GM19023 (cell line): ENCODE measurements at regions not wholly inside any gene's neighbourhood (a gene's known extent, or its start where the extent isn't known, plus 50 kb on each side); places are given as distances from the start of the nearest gene placed in this dataset.

ENCODE experiments used
- ATAC-seq: cut with Tn5 transposase; IDR thresholded peaks from one replicate; pipeline ENCODE4 v1.9.1; 2021; ENCODE audit warnings: mild to moderate bottlenecking, moderate library complexity; ENCODE audit not compliant: unreplicated experiment

- ATAC-seq, result no peak
Observed at GRCh38 chr2:65662654-65663432, 230.4 kb upstream of the SPRED2 start.

GRCh38 chr2:65661980-65662653 is 229.7 kb upstream of the SPRED2 start:
- no peak for ATAC-seq

DNA sequence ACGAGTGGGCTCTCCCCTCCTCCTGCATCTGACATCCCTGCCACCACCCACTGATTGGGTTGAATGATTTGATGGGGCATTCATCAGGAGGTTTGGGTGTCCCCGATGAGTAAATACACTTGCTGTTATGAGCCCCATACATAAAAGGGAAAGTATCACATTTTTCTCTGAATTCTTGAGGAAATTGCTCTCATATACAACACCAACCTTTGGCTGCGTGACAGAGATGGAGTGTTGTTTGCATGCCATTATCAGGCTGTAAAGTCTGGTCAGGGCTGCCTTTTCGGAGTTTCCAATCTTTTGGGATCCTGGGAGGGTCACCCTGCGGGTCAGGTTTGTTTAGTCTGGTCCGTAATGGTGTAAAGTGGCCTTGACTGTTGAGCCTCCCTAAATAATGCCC is 227.9 kb upstream of the SPRED2 start:
- no peak for ATAC-seq

GRCh38 chr2:65658881-65659280 is 226.5 kb upstream of the SPRED2 start:
- ATAC-seq, result no peak

GRCh38 chr2:65658266-65658665 is 225.9 kb upstream of the SPRED2 start:
- no peak for ATAC-seq

DNA sequence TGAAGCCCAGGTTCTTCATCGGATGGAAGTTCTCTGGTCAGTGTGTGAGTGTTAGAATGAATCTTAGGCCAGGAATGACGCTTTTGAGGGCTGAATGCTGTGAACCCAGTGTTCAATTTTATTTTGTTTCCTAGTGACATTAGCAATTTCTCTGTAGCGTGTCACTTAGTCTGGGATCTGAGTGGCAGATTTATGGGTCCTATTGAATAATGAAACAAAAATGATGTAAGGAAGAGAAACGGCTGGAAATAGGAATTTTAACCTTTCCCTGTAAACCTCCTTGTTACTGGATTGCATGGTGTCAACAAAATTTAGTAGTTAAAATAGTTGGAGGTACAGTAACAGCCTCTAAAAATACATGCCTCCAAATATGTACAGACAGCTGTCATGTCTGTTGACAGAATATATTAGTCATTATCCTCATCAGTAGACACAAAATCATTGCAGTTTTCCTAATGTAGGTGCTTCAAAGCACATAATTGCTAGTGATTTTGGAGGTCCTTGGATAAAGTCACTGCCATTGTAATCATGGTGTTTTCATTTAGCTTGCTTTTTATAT is 223.8 kb upstream of the SPRED2 start:
- ATAC-seq, result no peak

- ATAC-seq, result no peak
Observed at GRCh38 chr2:65655000-65655399, 222.6 kb upstream of the SPRED2 start.

- ATAC-seq, result no peak
Observed at GRCh38 chr2:65654496-65654895, 222.1 kb upstream of the SPRED2 start.

DNA sequence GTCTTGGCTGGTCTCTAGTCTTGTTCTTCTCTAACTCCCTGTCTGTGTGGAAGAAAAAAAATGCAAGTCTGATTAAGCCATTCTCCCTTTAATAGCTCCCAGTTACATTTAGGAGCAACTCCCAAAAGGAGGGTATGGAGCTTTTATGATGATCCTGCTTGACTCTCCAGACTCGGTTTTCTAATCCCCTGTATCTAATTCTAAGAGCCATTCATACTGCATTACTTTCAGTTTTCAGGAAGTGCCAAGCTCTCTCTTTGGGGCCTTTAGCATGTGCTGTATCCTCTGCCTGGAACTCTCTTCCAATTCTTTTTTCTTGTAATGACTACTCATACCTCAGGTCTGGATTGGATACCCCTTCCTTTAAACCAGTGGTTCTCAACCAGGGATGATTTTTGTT is 219.7 kb upstream of the SPRED2 start:
- ATAC-seq, result no peak

DNA sequence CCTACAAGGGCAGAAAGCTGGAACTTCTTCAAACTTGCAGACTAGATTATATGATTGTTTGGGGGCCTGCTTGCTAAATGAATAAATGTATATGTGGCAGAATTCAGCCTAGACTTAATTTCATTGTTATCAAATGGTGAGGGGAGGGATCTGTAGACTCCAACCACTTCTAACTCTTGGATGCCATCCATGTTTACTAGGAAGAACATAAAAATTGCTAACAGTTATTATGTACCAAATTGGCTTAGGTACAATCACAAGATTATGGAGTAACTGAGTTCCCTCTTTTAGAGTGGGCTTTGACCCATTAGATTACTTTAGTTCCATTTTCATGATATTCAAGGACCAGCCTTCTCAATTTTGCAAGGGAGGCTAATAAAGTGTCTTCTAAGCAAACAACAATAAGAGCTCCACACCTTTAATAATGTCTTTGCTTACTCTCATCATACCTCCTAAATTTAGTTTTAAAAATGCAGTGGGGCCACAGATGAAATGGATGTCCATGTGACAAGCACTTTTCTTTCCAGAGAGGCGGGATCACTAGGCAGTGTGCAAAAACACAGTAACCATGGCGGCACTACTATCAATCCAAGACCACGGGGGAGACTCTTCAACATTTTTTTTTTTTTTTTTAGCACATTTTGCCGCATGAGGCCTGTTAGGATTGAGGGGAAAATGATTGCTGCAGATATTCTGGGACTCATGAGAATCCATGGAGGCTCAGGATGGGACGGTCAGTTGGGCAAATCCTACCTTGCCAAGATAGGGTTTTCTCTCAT is 217.6 kb upstream of the SPRED2 start:
- no peak for ATAC-seq

DNA sequence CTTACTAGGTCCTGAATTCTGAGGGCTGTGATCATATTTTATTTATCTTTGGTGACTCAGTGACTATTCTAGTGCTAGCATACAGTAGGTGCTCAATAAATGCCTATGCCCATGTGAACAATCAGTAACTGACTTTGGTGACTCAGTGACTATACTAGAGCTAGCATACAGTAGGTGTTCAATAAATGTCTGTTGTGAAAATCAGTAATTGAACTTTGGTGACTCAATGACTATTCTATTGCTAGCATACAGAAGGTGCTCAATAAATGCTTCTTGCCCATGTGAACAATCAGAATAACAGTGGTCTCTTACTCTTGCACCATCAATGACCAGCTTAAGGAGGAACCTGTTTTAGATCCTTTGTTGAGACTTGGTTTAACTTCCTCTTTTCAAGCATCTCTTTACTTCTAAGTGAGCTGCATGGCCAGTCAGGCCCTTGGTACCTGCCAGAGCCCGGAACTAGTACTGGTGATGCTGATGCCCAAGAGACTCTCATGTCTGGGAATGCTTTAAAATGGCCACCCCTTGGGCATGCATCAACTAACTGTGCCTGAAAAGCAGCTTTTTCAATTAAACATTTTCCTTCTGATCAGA is 214.9 kb upstream of the SPRED2 start:
- ATAC-seq, result no peak

DNA sequence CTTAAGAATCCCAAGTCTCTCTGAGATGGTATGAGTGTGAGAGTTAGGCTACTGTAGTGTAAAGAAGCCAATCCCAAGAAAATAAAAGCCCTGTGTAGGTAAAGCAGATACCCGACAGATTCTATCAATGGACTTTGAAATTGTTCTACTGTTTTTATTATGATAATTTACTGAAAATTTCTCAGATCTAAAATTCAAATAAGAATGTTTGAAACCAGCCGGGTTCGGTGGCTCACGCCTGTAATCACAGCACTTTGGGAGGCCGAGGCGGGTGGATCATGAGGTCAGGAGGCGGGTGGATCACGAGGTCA is 208.3 kb upstream of the SPRED2 start:
- ATAC-seq, result no peak

DNA sequence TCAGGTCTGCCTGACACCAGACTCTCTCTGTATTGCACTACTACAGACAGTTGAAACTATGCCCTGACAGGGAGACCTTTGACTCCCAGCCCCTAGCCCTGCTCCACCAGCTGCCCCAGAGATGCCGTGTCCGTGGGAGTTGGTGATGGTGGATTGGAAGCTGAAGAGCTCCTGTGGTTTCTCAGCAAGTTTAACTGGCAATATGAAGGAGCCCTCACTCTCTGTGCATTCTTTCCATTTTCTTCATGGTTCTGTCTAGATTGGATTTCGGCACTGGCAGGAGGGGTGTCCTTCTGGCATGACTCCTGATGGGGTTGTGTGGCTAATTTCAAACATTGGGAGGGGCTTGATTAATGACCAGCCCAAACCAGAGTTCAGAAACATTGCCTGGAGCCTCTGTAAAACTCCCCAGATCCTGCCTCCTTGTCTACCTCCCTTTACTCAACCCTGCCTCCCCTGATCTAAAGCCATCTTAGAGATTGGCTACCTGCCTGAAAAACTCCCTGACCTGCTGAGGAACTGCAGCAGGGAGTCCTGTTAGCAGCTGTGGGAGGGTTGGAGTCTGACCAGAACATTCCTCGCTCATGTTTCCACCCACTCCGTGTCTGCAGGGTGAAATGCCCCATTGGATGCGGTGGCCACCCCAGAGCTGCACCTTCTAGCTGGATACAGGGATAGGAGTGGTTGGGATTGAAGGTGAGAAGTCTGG is 206.9 kb upstream of the SPRED2 start:
- no peak for ATAC-seq

- no peak for ATAC-seq
Observed at GRCh38 chr2:65638443-65638842, 206.0 kb upstream of the SPRED2 start.

GRCh38 chr2:65636813-65637483 is 204.5 kb upstream of the SPRED2 start:
- ATAC-seq, result no peak

- ATAC-seq, result no peak
Observed at GRCh38 chr2:65636024-65636423, 203.6 kb upstream of the SPRED2 start.

DNA sequence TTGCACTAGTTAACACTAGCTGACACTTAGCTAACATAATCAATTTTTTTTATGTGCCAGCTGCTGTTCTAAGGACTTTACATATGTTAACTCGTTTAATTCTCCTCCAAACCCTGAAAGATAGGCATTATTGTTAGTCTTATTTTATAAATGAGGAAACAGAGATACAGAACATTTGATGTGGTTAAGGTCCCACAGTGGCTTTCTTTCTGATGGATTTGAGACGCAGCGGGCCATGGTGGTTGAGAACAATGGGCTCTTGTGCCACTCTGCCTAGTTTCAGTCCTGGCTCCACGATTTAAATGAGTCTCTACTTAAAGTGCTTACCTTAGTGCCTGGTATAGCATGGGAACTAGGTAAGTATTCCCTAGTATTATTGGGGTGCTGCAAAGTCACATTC is 201.9 kb upstream of the SPRED2 start:
- no peak for ATAC-seq

- ATAC-seq, result no peak
Observed at GRCh38 chr2:65630643-65631042, 198.2 kb upstream of the SPRED2 start.

- no peak for ATAC-seq
Observed at GRCh38 chr2:65628156-65628555, 195.8 kb upstream of the SPRED2 start.

GRCh38 chr2:65626831-65627230 is 194.4 kb upstream of the SPRED2 start:
- no peak for ATAC-seq
